CD14-positive monocyte (primary cell): ENCODE measurements at regions not wholly inside any gene's neighbourhood (a gene's known extent, or its start where the extent isn't known, plus 50 kb on each side); places are given as distances from the start of the nearest gene placed in this dataset.

Experiments used
- DNase-seq, 3 donors: peaks; one replicate each; pipeline ENCODE4 v3.0.0-alpha.2; 2011 to 2022
- H2AFZ ChIP-seq: 2 replicates; pipeline ENCODE4 v1.6.0; 2012; ENCODE audit warnings: mild to moderate bottlenecking, low read depth, low read length, inconsistent platforms; ENCODE audit not compliant: insufficient read depth, poor library complexity, severe bottlenecking
- H3K27ac ChIP-seq, 2 donors: 1 replicate in 1 of 2; 2 replicates in 1 of 2; pipeline ENCODE4 v1.5.1; 2012 to 2013; ENCODE audit warnings: low read length in 2 of 2, control low read depth in 1 of 2, inconsistent platforms in 1 of 2, low read depth in 1 of 2, mild to moderate bottlenecking in 1 of 2
- H3K27me3 ChIP-seq, 2 donors: one replicate each; pipeline versions ENCODE4 v1.6.0 to v1.6.1; 2011 to 2013; ENCODE audit warnings: low read length in 2 of 2; ENCODE audit not compliant: control insufficient read depth in 2 of 2, insufficient read depth in 2 of 2
- H3K36me3 ChIP-seq, 2 donors: replicated peaks in 1 of 2; 1 replicate in 1 of 2; 2 replicates in 1 of 2; pipeline versions ENCODE4 v1.5.1 to v1.6.1; 2012 to 2013; ENCODE audit warnings: low read length in 2 of 2, control low read depth in 1 of 2, inconsistent platforms in 1 of 2, mild to moderate bottlenecking in 1 of 2; ENCODE audit not compliant: insufficient read depth in 2 of 2, control insufficient read depth in 1 of 2
- H3K4me1 ChIP-seq, 2 donors: 1 replicate in 1 of 2; 2 replicates in 1 of 2; pipeline versions ENCODE4 v1.5.1 to v1.6.1; 2012 to 2013; ENCODE audit warnings: low read length in 2 of 2, control low read depth in 1 of 2, inconsistent platforms in 1 of 2, mild to moderate bottlenecking in 1 of 2, moderate library complexity in 1 of 2; ENCODE audit not compliant: insufficient read depth in 2 of 2, control insufficient read depth in 1 of 2
- H3K4me2 ChIP-seq: replicated peaks from 2 replicates; pipeline ENCODE3; 2012; ENCODE audit warnings: low read length, moderate library complexity, mild to moderate bottlenecking; ENCODE audit not compliant: poor library complexity, severe bottlenecking; ENCODE audit errors: extremely low read depth
- H3K4me3 ChIP-seq, 3 experiments: fragments of 200-600 bp in 1 of 3; sonication (generic) in 1 of 3; replicated peaks in 1 of 3; 1 replicate in 2 of 3; 2 replicates in 1 of 3; pipeline ENCODE4 v1.5.1; 2011 to 2013; ENCODE audit warnings: low read length in 3 of 3, mild to moderate bottlenecking in 3 of 3, control low read depth in 2 of 3, low read depth in 2 of 3, inconsistent platforms in 1 of 3, moderate library complexity in 1 of 3
- H3K79me2 ChIP-seq: 2 replicates; pipeline ENCODE4 v1.6.0; 2012; ENCODE audit warnings: mild to moderate bottlenecking, control low read depth, inconsistent platforms, low read length, moderate library complexity; ENCODE audit not compliant: insufficient read depth
- H3K9ac ChIP-seq: 2 replicates; pipeline ENCODE4 v1.6.0; 2017; ENCODE audit warnings: low read length, mild to moderate bottlenecking; ENCODE audit not compliant: insufficient read depth, poor library complexity, severe bottlenecking
- H3K9me3 ChIP-seq, 2 donors: replicated peaks in 1 of 2; 1 replicate in 1 of 2; 2 replicates in 1 of 2; pipeline versions ENCODE4 v1.5.1 to v1.6.1; 2012 to 2013; ENCODE audit warnings: low read length in 2 of 2, control low read depth in 1 of 2; ENCODE audit not compliant: control insufficient read depth in 1 of 2, insufficient read depth in 1 of 2
- H4K20me1 ChIP-seq: 2 replicates; pipeline ENCODE4 v1.6.0; 2012; ENCODE audit warnings: mild to moderate bottlenecking, low read length, control low read depth, moderate library complexity; ENCODE audit not compliant: insufficient read depth
- H3K27ac Mint-ChIP-seq, 7 donors: one replicate each; pipeline ENCODE4 v1.8.0; 2020; ENCODE audit warnings: mild to moderate bottlenecking in 7 of 7, mixed read lengths in 7 of 7, moderate library complexity in 6 of 7, inconsistent platforms in 2 of 7
- H3K27me3 Mint-ChIP-seq, 3 donors: one replicate each; pipeline ENCODE4 v1.8.0; 2021 to 2022; ENCODE audit warnings: low read depth in 3 of 3, mild to moderate bottlenecking in 3 of 3, mixed read lengths in 3 of 3, moderate library complexity in 3 of 3, inconsistent platforms in 1 of 3
- H3K36me3 Mint-ChIP-seq, 2 donors: one replicate each; pipeline ENCODE4 v1.8.0; 2020; ENCODE audit warnings: mixed read lengths in 2 of 2, inconsistent platforms in 1 of 2, mild to moderate bottlenecking in 1 of 2
- H3K4me1 Mint-ChIP-seq: one replicate; pipeline ENCODE4 v1.8.0; 2020; ENCODE audit warnings: mild to moderate bottlenecking, mixed read lengths
- H3K4me3 Mint-ChIP-seq, 2 donors: one replicate each; pipeline ENCODE4 v1.8.0; 2020; ENCODE audit warnings: mild to moderate bottlenecking in 2 of 2, mixed read lengths in 2 of 2, moderate library complexity in 1 of 2
- H3K9me3 Mint-ChIP-seq, 7 donors: one replicate each; pipeline ENCODE4 v1.8.0; 2020 to 2022; ENCODE audit warnings: mixed read lengths in 7 of 7, mild to moderate bottlenecking in 6 of 7, moderate library complexity in 6 of 7, inconsistent platforms in 2 of 7
- CTCF ChIP-seq: fragments of 200-600 bp; IDR thresholded peaks from one replicate; pipeline ENCODE4 v1.8.0; 2022; ENCODE audit warnings: antibody characterized with exemption, mild to moderate bottlenecking
- WGBS: methylation state at CpG from one replicate; pipeline ENCODE4 v1.1.5; 2013; ENCODE audit warnings: missing lambda C conversion rate; ENCODE audit not compliant: insufficient coverage; 5-methylcytosine and 5-hydroxymethylcytosine counted together
- intact Hi-C, 2 donors: fragments of 100-400 bp; cut with micrococcal nuclease; formaldehyde crosslinking; loops; one replicate each; pipeline versions ENCODE4 v1.15.0 to v1.15.1; 2023

DNA sequence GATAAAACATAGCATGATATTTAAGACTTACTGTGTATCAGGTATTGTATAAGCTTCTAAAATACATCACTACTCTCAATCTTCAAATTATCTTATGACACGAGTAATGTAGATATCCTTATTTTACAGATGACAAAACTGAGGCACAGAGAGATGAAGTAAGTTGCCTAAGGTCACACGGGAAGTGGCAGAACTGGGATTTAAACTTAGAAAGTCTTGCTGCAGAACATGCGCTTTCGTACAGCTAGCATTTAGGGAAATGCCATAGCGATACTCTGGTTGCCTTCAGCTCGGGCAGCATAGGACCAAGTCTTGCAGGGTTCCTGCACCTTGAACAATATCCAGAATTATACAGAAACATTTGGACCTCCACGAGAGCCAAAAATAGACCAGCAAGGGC, 162.4 kb downstream of the BRMS1L start:
- Histone ChIP-seq H3K9ac (no peak overlapping the region), H3K27ac (no peak overlapping the region), H3K4me2 (no peak overlapping the region), H3K79me2 (no peaks in the 10 kb centered on the region), H4K20me1 (no peaks in the 10 kb centered on the region), H3K27me3 (no peaks in the 10 kb centered on the region), H2AFZ (no peak overlapping the region), H3K36me3 (no peaks in the 10 kb centered on the region), H3K9me3 (no peaks in the 10 kb centered on the region), H3K4me1 (no peaks in the 10 kb centered on the region), H3K4me3 (no peak overlapping the region)
- 96% methylated on average over 6 of the region's 7 CpGs for WGBS
- no peak for TF ChIP-seq CTCF
- no peak overlapping the region for H3K27ac Mint-ChIP-seq
- no peak overlapping the region for H3K4me3 Mint-ChIP-seq
- no peaks in the 10 kb centered on the region for H3K4me1 Mint-ChIP-seq
- intact Hi-C loops, result no loop called here
- H3K36me3 Mint-ChIP-seq, result no peaks in the 10 kb centered on the region
- no peak for DNase-seq
- H3K9me3 Mint-ChIP-seq, result peaks cover 0 to 5% (median 0%) of the 10 kb centered on the region in 7 donors
- H3K27me3 Mint-ChIP-seq, result peaks cover 0 to 4% (median 2%) of the 10 kb centered on the region in 3 donors

DNA sequence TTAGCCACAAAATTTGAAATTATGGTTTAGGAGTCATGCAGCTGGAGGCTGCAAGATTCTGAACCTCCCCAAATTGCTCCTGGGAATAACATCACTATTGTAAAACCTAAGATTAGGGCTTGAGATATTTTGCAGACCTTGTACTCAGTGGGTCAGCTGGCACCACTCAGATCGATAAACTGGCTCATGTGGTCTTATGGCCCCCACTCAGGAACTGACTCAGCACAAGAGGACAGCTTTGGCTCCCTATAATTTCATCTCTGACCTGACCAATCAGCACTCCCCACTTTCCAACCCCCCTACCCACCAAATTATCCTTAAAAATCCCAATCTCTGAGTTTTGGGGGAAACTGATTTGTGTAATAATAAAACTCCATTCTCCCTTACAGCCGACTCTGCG, 161.6 kb downstream of the BRMS1L start:
- no peak overlapping the region for H3K4me3 ChIP-seq
- no peaks in the 10 kb centered on the region for H3K36me3 Mint-ChIP-seq
- no peak for DNase-seq
- no peak overlapping the region for H3K27ac Mint-ChIP-seq
- no peak overlapping the region for H3K9ac ChIP-seq
- no peaks in the 10 kb centered on the region for H3K79me2 ChIP-seq
- H3K36me3 ChIP-seq, result no peaks in the 10 kb centered on the region
- H2AFZ ChIP-seq, result no peak overlapping the region
- H3K4me3 Mint-ChIP-seq, result no peak overlapping the region
- H3K27me3 ChIP-seq, result no peaks in the 10 kb centered on the region
- H4K20me1 ChIP-seq, result no peaks in the 10 kb centered on the region
- TF ChIP-seq CTCF, result no peak
- peaks cover 0 to 6% (median 0%) of the 10 kb centered on the region in 7 donors for H3K9me3 Mint-ChIP-seq
- 71% methylated on average over 1 of the region's 3 CpGs for WGBS
- no peak overlapping the region for H3K4me2 ChIP-seq
- intact Hi-C loops, result no loop called here
- H3K4me1 Mint-ChIP-seq, result no peaks in the 10 kb centered on the region
- no peaks in the 10 kb centered on the region for H3K4me1 ChIP-seq
- H3K27ac ChIP-seq, result no peak overlapping the region
- H3K27me3 Mint-ChIP-seq, result peaks cover 0 to 6% (median 2%) of the 10 kb centered on the region in 3 donors
- H3K9me3 ChIP-seq, result no peaks in the 10 kb centered on the region
